HG02798 (cell line): ENCODE measurements at regions not wholly inside any gene's neighbourhood (a gene's known extent, or its start where the extent isn't known, plus 50 kb on each side); places are given as distances from the start of the nearest gene placed in this dataset.
"Not testable (repeated sequence)": the region's sequence is repeated elsewhere in the genome, so short reads cannot be mapped to it uniquely, and the experiment has no call there.

ENCODE experiments used
- ATAC-seq: cut with Tn5 transposase; IDR thresholded peaks from one replicate; pipeline ENCODE4 v1.9.1; 2021; ENCODE audit warnings: mild to moderate bottlenecking; ENCODE audit not compliant: unreplicated experiment, poor library complexity

DNA sequence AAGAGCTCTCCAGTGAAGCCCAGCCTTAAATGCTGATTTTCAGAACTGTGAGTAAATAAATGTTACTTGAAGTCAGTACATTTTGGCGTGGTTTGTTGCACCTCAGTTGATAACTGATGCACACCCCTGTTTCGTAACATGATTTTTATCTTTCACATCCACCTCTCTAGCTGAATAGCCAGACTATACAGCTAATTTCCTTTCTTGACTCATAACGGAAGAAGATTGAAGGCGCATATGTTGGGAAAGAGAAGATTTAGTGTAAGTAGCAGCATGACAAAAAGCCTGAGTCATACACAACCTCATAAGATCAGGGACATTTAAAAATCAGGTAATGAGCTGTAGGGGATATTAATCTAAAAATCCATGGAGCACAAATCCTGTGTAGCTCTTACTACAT lies 716.2 kb upstream of the ZP4 start:
- ATAC-seq = no peak

DNA sequence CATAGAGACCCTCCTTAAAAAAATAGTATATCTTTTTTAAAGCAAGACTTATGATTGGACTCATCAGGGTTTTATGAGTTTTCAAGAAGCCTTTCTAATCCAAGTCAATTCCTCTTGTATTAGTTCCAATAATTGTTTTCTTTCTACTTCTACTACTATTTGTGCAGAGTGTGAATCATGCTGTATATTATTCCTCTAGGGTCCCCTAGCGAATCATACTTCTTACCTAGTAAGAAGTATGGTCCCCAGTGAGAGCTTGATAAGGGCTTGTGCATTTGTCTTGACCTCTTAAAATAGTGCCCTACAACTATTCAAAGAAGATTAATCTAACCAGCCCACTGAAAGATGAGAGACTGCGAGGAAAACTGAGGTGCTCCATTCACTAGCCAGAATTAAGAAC lies 715.7 kb upstream of the ZP4 start:
- no peak for ATAC-seq

DNA sequence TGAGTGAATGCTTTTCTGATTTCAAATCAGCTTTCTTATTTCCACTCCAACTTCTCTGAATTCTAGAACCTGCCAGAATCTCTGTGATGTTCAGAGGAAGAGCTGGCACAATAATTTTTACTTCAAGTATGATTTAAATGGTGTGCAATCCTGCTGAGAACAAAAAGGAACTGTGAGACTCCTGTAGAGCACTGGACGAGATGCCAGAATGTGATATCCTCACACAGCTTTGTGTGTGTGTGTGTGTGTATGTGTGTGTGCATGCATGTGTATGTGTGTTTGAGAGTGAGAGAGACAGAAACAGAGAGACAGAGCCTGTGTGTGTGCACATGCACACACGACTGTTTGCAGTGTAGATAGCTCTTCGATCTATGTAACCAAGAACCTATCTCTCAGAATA lies 713.6 kb upstream of the ZP4 start:
- ATAC-seq = no peak

DNA sequence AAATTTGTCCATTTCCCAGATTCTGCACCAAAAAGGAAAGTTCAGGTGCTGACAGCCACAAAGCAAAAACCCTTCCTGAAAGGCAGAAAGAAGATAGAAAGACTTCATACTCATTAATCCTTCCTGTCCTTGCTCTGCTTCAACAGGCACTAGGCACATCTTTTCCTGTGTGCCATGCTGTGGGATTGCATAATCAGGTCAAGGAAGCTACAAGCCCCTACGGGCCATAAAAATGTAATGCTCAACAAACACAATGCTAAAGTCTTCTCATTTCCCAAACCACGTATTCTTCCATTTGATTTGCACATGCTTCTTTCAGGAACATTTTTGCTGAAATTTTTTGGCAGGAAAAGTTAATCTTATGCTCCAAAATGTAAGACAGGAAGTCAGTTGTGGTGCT lies 710.9 kb upstream of the ZP4 start:
- ATAC-seq = not testable (repeated sequence)

DNA sequence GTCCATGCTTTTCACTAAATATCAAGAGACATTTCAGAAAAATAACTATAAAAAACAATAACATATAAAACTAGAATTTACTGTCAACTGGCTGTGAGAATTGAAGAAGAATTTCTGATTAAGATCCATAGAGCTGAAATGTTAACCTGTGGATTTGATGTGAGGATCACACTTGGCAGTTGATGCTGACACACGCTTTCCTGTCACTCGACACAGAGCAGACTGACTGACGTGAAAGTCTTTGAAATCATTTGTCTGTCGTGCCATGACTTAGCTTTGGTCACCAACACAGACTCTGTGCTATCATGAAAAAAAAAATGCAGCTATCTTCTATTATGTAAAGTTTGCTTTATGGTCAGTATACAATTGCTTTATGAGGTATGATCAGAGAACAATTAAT lies 706.0 kb upstream of the ZP4 start:
- ATAC-seq = no peak

DNA sequence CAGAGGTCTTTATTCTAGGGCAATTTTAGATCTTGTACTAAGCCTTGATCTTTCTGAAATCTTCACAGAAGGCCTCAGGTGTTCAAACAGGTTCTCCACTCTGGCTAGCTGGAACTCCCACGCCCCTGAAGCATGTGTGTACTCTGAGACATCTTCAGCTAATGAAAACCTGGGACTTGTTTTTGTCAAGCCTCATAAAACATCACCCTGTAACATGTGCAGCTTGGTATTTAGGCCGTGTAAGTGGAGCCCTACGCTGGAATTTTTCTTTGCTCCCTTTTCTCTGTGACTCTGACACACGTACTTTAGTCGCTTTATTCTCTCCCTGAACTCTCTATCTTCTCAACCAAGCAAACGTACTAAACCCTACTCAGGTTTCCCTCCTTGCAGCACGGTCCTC lies 701.9 kb upstream of the ZP4 start:
- no peak for ATAC-seq

DNA sequence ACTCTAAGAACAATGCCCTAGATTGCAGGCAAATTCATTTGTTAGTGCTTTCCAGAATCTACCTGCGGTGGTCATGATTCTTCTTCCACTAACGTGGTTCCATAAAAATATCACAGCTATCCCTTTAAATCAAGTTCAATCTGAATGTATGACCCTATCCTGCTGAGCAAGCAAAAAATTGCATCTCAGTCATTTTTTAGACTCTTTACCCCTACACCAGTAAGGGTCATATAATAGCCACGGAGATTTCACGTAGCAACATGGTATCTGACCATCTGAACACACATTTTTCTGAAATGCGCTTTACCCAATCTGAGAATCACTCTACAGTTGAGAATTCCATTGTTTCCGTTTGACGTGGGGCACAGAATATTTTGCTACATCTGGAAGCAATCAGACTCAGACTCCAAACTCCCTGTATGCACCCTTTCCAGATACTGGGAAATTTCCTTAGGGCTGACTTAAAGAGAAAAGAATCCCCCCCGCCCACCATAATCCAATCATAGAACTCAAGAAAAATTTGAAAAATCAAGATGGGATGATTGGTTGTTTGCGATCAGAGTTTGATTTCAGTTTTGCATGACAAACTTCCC lies 699.2 kb upstream of the ZP4 start:
- no peak for ATAC-seq

DNA sequence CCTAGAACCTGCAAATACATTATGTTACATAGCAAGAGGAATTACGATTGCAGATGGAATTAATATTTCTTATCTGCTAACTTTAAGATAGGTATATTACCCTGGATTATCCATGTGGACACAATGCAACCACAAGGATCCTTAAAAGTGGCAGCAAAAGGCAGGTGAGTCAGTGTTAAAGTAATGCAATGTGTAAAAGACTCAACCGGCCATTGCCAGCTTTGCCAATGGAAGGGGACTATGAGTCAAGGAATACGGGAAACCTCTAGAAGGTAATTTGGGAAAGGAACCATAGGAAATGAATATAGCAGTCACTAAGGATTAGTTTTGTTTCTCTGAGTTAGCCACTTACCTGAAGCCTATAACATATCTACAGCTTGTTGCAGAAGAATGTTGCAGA lies 692.1 kb upstream of the ZP4 start:
- ATAC-seq = no peak

DNA sequence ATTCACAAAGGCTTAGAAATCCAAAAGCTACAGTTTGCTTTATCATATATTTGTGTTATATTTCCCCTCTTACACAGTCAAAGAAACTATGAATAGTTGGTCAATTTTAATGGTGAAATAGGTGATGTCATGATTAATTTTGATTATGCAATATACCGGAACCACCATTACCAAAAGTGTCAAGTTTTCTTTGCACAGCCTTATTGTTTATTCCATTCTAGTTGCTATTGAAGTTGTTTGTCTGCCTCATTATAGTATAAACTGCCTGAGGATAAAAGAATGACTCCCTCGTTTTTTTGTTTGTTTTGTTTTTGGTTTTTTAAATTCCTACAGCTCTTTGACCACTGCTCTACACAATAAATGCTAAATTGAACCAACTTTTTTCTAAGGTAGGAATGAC lies 690.6 kb upstream of the ZP4 start:
- no peak for ATAC-seq

DNA sequence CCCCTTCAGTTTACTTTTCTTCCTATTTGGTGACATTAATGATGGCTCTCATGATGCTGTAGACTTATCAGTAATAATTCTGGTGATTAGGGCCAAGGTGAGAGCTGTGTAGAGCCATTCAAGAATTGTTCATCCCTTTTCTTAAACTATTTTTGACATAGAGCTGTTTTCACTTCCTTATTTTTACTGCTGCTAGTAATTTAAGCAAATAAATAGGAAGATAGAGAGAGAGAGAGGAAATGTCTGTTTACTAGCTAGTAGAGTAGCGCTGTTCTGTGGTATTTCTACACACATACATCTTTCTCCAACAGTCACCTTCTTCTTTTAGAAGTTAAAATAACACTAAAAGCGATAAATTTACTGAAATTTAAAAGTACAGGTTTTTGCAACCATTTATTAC lies 678.0 kb upstream of the ZP4 start:
- no peak for ATAC-seq

DNA sequence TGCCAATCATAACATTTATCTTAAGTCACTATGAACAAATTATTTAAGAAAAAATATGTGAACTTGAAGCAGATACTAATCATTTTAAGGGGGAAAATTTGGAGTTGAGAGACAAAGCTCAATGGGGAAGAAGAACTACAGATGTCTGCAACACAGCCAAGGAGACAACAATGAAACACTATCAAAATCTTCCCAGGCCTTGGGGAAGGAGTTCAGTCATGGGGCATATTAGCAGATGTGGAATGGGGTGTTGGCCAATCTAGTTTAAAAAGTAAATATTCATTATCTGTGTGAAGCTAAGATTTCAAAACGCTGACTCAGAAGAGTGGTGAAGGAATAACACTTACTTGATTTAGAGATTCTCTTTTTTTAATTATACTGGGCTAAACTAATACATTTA lies 671.6 kb upstream of the ZP4 start:
- no peak for ATAC-seq

DNA sequence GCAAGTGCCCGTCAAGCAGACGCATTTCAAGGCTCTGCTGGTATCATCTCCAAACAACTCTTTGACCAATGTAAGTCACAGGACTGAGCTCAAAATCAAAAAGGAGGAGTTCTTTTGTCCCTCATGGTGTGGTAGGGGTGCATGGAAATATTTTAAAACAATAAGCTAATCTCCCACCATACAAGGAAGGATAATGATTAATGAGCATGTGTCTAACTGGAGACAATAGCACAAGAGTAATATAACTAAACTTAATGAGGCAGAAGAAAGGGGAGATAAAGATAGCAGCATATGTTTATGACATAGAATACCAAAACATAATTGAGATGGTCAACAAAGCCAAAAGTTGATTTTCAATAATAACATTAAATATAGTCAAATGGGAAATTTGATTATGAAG lies 668.0 kb upstream of the ZP4 start:
- ATAC-seq = no peak

DNA sequence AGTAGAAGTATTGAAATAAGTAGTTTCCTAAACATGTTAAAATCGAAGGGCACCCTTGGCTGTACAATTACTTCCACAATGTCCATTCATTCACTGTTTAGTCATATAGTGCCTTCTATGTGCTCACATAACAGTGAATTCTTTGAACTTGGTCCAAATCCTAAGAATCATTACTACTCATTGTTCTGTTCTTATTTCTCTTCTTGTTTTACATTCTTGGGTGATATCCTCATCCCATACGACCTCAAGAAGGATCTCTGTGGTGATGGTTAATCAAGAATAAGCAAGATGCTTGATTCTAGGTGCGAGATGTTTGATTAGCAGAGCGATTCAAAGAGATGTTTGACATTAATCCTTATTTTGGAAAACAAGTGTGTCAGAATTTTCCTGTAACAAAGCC lies 667.4 kb upstream of the ZP4 start:
- no peak for ATAC-seq

DNA sequence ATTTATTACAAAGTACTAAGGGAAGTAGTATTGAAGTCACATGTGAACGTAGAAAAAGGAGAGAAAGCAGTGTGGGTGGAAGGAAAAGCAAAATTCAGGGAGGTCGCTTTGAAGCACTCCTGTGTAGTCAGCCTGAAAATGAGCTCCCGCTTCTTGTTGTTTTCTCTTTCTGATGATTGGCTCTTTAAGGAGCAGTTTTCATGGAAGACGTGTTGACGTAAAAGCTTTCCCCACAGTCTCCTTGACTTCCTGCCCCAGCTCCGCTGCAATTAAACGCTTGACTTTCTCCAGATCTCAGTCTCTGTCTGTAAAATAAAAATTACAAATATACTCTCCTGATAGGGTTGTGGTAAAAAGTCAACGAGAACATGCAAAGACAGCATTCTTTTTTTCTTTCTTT lies 661.5 kb upstream of the ZP4 start:
- no peak for ATAC-seq

DNA sequence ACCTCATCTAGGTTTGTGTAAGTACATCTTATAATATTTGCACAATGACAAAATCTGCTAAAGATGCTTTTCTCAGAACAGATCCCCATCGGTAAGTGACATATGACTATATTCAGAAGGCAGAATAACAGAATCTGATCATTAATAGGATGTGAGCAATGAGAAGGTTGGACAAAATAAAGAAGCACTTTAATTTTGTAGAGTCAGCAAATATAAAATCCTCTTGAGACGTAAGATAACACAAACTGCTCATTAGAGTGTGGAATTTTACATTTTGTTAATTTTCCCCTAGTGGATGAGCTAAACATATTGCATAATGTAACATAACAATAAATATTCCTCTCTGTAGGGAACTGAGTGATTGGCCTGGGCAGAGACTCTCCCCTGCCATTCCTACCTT lies 658.4 kb upstream of the ZP4 start:
- ATAC-seq = no peak

DNA sequence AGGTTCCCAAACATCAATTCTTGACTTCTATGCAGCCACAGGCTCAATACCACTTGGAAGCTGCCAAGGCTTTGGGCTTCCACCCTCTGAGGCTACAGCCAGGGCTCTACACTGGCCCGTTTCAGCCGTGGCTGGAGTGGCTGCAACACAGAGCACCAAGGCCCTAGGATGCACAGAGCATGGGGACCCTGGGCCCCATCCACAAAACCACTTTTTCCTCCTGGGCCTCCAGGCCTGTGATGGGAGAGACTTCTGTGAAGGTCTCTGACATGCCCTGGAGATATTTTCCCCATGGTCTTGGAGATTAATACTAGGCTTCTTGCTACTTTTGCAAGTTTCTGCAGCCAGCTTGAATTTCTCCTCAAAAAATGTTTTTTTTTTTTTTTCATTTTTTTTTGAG lies 655.4 kb upstream of the ZP4 start:
- no peak for ATAC-seq

DNA sequence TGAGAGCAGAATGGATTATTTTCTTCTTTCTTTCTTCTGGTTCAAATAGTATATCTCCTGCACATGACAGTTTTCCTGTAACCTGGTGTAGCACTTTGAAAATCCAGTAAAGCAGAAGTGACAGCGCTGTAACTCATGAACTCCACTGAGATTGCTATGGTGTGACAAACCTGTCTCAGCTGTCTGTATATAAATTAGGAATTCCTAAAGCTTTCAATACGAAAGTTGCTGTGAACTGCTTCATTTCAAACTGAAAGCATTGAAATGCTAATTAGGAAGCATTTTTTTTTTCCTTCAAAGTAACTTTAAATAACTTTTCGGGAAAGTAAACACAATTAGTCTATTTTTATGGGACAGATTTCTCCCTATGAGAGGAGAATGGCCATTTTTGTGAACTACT lies 646.9 kb upstream of the ZP4 start:
- no peak for ATAC-seq

DNA sequence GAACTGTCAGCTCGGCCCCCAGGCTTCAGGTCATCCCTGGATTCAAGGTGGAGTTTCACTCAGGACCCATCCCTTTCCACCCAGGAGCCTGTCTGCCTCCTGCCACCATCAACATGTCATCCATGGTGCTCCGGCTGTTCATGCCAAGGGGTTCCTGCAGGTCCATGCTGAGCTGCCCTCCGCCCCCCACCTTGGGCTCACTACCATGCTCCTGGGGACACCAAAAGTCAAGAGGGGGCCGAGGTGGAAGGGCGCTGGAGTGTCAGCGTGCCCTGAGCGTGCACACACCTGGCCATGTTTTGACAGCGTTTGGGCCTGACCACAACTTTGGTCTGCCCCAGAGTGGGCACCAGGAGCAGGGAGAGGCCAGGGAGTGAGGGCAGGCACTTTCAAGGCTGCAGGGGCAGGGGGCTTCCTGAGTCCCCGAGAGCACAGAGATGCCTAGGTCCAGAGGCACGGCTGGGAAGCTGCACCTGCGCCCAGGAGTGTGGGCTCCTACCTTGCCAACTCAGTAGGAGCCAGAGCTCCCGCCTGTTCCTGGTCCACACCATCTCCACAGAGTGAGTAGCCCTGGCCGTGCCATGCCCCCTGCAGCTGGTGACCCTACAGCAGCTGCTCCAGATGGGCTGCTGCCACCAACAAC lies 639.6 kb upstream of the ZP4 start:
- no peak for ATAC-seq

DNA sequence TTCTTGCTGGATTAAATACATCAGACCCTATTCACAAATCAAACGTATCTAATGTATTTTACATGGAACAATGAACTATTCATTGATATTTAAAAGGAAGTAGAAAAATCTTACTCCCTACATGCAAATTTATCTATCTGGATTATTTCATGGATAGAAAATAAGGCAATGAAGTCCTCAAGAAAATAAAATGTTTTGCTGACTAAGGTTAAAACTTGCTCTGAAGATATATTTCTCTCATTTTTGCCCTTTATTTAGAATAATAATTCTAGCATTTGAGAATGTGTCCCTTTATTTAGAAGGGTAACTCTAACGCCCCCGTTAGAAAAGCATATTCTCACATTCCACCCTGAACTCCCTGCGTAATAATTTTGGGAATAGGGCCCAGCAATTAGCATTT lies 627.0 kb upstream of the ZP4 start:
- ATAC-seq = no peak

DNA sequence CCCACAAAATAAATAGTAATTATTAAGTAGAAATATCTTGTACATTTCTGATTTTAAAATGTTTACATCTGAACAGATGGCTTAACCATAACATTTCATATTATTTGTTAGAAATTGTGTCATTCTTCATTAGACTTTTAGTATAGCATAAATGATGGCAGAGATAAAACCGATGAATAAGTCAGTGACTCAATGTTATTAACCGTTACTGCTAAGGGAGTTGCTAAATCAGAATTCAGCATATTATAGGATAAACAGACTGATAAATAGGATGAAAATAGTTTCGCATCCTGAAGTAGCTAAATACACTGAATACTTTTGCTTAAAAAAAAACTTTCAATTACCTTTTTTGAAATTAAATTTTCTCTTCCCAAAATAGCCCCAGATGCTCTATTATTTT lies 610.6 kb upstream of the ZP4 start:
- no peak for ATAC-seq

DNA sequence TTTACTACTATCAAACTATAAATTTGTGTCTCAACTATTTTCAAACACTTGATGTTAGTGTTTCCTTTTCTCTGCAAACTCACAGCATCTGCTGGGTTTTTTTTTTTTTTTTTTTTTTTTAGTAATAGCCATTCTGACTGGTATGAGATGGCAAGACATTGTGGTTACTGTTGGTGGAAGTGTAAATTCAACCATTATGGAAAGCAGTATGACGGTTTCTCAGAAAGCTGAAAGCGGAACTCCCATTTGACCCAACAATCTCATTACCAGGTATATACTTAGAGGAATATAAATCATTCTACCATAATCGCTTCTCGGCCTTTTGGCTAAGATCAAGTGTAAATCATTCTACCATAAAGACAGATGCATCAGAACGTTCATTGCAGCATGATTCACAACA lies 608.3 kb upstream of the ZP4 start:
- no peak for ATAC-seq

DNA sequence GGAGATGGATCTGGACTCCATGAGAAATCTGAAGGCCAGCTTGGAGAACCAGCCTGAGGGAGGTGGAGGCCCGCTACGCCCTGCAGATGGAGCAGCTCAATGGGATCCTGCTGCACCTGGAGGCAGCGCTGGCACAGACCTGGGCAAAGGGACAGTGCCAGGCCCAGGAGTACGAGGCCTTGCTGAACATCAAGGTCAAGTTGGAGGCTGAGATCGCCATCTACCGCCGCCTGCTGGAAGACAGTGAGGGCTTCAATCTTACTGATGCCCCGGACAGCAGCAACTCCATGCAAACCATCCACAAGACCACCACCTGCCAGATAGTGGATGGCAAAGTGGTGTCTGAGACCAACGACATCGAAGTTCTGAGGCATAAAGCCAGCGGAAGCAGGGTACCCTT lies 601.5 kb upstream of the ZP4 start:
- no peak for ATAC-seq

DNA sequence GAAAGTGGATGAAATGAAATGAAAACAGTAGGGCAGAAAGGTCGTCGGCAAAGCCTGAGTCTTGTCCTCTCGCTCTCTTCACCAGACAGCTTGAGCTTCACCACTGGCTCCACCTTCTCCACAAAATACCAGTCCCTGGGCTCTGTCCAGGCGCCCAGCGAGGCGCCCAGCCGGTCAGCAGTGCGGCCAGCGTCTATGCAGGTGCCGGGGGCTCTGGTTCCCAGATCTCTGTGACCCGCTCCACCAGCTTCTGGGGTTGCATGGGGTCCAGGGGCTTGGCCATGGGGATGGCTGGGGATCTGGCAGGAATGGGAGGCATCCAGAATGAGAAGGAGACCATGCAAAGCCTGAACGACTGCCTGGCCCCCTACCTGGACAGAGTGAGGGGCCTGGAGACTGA lies 600.5 kb upstream of the ZP4 start:
- no peak for ATAC-seq
